GM18505 (cell line): ENCODE measurements at regions not wholly inside any gene's neighbourhood (a gene's known extent, or its start where the extent isn't known, plus 50 kb on each side); places are given as distances from the start of the nearest gene placed in this dataset.

Experiments
- ATAC-seq: cut with Tn5 transposase; IDR thresholded peaks from one replicate; pipeline ENCODE4 v1.9.1; 2021; ENCODE audit not compliant: unreplicated experiment
- POLR2A ChIP-seq: IDR thresholded peaks from 4 replicates; pipeline ENCODE4 v1.6.1; 2011; ENCODE audit warnings: borderline replicate concordance; ENCODE audit not compliant: insufficient read depth, insufficient read length; ENCODE audit errors: extremely low read depth

DNA sequence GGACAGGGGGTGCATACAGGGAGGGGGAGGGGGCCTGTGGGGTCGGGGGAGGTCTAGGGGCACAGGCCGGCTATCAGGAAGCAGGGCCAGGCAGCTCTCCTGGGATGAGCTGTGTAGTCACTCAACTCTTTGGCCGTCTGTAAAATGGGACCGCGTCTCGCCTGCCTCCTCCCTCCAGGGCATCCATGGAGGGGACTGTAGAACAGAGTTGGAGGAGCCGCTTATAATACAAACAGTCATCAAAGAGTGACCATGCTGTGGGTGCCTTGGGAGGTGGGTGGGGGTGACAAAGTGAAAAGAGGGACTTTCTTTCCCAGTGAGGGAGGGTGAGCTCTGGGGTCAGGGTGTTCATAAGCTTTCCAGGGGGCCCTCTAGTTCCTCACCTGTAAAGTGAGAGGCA, 169.6 kb upstream of the HAAO start:
- no peak for ATAC-seq
- no peak for TF ChIP-seq POLR2A

DNA sequence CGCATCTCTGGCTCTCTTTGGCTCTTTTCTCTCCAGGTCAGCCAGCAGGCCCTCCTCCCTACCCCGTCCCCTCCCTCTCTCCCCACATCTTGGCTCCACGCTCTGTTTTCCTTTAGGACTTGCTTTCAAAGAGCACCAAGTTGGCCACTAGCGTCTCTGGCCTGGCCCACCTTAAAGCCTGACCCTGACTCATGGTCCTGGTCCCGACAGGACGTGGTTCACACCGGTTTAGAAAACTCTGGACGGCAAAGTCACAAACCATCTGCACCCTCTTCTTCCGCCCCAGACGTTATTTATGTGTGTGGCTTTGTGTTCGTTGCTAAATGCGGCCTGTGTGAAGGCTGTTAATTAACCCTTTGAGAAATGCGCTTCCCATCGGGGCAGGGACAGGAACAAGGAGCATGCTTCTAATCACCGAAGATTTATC, 169.0 kb upstream of the HAAO start:
- no peak for TF ChIP-seq POLR2A
- no peak for ATAC-seq

DNA sequence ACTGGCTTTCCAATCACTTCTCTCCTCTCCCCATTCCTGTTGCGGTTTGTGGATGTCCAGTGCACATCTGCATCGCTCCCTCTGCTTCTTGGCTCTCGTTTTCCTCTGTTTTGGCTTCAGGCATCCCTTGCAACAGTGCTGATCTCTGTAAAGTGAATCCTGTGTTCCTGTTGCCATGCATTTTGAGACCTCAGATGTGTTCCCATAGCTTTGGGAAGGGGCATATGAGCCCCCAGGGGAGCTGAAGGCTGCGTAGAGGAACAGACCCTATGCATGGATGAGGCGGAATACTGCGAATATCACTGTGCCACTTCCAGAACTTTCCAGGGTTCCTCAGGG, 168.4 kb upstream of the HAAO start:
- TF ChIP-seq POLR2A, result no peak
- ATAC-seq, result no peak

DNA sequence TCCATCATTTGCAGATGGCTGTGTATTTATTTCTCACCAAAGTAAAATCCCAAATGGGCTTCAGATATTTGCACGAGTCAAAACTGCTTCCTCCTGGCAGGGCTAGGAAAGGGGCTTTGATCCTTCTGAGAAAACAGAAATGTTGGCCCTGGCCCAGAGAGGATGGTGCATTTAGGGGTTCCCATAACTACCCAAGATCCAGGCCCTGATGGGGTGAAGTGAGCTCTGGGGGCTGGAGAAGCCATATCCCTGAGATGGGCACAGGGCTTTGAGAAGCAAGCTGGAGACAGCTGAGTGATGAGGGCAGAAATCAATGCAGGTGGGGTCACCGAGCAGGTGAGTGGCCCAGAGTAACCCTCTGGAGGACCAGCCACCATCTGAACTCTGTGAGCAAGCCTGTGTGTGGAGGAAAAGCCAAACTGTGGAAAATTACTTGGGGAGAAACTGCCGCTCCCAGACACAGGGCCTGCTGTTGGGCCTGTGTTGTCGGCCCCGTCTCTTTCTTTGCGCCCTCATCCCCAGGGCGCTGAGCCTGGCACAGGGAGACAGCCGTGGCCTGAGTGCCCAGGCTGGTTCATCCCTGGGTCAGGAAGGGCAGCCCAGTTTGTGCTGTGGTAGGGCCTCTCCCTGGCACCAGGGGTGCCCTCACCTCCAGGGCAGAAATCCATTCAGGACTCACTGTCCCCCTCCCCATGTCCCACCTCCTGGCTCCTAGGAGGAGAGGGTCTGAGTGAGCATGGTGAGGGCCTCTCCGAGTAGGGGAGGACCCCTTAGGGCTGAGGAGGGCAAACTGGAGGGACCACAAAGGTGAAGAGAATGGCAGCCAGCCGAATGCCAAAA, 167.8 kb upstream of the HAAO start:
- TF ChIP-seq POLR2A, result no peak
- no peak for ATAC-seq

- no peak for TF ChIP-seq POLR2A
- no peak for ATAC-seq
Observed at GRCh38 chr2:42959234-42960001, 167.0 kb upstream of the HAAO start.

DNA sequence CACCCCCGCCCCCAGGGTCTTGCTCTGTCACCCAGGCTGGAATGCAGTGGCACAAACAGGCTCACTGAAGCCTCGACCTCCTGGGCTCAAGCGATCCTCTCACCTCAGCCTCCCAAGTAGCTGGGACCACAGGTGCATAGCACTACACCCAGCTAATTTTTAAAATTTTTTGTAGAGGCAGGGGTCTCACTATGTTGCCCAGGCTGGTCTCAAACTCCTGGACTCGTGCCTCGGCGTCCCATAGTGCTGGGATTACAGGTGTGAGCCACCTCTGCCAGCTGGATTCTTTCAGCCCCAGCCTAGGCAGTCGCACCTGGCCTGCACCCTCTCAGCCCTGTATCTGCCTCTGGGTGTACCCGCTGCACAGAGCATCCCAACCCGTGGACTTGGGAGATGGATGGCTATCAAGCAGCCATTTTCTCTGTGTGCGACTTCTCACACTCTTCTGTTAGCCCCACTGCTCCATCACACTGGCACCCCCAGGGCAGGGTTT, 166.4 kb upstream of the HAAO start:
- TF ChIP-seq POLR2A, result no peak
- no peak for ATAC-seq

DNA sequence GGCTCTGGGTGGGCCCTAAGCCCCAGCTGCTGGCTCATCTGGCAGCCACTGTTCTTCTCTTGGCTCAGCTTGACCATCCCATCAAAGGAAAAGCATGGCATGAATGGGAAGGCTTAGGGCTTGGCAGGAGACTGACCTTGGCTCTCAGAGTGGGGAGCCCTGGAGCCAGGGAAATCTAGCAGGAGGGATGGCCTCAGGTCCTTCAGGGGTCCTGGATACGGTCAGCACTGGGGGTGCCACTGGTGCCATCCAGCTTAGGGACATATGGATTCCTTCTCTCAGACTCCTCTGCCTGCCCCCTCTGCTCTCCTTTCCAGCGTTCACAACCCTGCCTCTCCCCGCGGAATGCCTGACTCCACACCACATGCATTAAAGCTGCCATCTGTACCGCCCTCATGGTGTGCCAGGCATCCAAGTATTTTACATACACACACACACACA, 165.5 kb upstream of the HAAO start:
- TF ChIP-seq POLR2A, result no peak
- ATAC-seq, result no peak

DNA sequence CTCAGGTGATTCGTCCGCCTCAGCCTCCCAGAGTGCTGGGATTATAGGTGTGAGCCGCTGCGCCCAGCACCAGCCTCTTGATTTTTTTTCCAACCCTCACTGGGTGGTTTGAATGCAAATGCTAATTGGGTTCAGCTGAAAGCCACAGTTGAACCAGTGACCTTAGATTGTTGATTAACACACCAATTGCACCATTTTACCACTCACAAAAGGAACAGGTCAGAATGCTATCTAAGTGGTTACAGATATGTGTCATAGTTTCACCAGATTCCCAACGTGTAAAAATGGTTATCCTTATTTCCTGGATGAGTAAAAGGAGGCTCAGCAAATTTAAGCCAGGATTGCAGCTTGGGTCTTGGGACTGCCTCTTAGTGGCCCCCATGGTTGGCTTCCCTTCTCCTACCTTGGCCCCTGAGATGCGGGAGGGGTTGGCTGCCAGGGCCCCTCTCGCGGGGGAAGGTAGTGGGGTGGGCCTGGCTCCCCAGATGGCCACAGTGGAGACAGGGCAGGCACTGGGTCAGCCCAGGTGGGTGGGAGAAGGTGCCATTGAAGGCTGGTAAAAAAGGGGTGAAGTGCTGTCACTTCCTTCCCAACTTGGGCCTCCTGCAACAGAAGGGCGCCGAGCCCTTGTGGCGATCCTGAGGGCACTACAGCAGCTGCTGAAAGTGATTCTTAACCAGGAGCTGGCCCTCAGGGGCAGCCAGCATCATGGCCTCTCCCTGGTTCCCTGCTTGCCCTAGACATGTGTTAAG, 164.9 kb upstream of the HAAO start:
- no peak for ATAC-seq
- TF ChIP-seq POLR2A, result no peak

GRCh38 chr2:42954227-42954962, 162.0 kb upstream of the HAAO start:
- ATAC-seq, result no peak

GRCh38 chr2:42953216-42953615, 160.8 kb upstream of the HAAO start:
- TF ChIP-seq POLR2A, result no peak
- ATAC-seq, result no peak

More at GRCh38 chr2:42954227-42954962, 162.0 kb upstream of the HAAO start:
- no peak for TF ChIP-seq POLR2A

DNA sequence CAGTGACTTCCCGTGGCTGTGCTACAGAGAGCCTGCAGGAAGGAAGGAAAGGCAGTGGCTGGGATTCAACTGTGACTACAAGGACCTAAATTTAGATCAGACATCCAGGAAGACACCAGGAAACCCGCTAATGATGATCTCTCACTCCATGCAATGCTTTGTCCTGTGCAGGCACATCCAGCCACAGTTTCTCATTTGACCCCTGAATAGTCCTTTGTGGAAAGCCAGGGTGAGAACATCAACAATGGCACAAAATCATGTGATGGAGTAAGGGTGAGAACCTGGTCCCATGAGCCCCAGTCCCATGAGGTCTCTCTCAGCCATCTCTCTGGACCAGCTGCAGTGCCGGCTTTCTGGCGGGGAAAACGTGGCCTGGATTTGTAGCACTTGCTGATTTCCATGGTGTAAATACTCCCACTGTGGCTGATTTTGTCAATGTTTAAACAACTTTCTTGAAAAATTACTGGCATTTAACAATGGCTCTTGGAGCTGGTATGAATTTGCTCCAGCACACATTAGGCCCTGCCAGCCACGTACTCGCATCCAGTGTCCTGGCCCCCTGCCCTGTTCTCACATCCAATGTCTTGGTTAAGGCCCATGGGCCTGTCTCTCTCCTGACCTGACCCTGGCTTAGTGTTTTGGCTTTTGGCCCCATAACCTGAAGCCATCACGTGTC, 159.0 kb upstream of the HAAO start:
- no peak for ATAC-seq

GRCh38 chr2:42949125-42949524, 156.7 kb upstream of the HAAO start:
- TF ChIP-seq POLR2A, result no peak
- no peak for ATAC-seq

More for the DNA sequence above, 159.0 kb upstream of the HAAO start:
- TF ChIP-seq POLR2A, result no peak

- ATAC-seq, result no peak
- TF ChIP-seq POLR2A, result no peak
Observed at GRCh38 chr2:42947809-42948600, 155.6 kb upstream of the HAAO start.
